OCI-LY3 (cell line): ENCODE measurements at regions not wholly inside any gene's neighbourhood (a gene's known extent, or its start where the extent isn't known, plus 50 kb on each side); places are given as distances from the start of the nearest gene placed in this dataset.

Experiments
- CTCF ChIP-seq: fragments of 200-600, 300-600 bp; sonication (generic); IDR thresholded peaks from 2 replicates; pipeline ENCODE4 v1.5.1; 2014; ENCODE audit warnings: antibody characterized with exemption, low read length, low read depth
- EZH2phosphoT487 ChIP-seq: fragments of 200-600 bp; shearing (Covaris generic); IDR thresholded peaks from 2 replicates; pipeline ENCODE4 v1.6.1; 2018; ENCODE audit warnings: antibody characterized with exemption, mixed run types, low read depth

DNA sequence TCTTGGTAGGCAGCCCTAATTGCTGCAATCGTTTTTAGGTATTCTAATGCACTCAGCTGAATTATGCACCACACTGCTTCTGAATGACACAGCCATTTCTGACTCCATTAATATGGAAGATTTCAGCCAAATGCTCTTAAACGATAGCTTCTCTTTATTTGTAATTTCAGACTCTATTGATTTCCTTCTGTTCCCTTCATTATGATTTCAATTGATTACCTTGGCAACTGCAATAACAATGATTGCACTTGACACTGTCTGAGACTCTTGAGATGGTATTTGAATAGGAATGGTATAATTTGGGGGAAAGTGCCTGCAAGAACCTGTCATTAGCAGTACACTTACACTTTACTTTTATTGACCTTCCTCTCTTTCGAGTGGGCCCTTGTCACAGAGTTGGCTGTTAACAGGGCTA, 296.1 kb upstream of the DMAC1 start:
- TF ChIP-seq CTCF, result no peak
- TF ChIP-seq EZH2phosphoT487, result no peak
